ENCODE measurements at regions not wholly inside any gene's neighbourhood (a gene's known extent, or its start where the extent isn't known, plus 50 kb on each side); places are given as distances from the start of the nearest gene placed in this dataset.
"Not testable (repeated sequence)": the region's sequence is repeated elsewhere in the genome, so short reads cannot be mapped to it uniquely, and the experiment has no call there.

DNA sequence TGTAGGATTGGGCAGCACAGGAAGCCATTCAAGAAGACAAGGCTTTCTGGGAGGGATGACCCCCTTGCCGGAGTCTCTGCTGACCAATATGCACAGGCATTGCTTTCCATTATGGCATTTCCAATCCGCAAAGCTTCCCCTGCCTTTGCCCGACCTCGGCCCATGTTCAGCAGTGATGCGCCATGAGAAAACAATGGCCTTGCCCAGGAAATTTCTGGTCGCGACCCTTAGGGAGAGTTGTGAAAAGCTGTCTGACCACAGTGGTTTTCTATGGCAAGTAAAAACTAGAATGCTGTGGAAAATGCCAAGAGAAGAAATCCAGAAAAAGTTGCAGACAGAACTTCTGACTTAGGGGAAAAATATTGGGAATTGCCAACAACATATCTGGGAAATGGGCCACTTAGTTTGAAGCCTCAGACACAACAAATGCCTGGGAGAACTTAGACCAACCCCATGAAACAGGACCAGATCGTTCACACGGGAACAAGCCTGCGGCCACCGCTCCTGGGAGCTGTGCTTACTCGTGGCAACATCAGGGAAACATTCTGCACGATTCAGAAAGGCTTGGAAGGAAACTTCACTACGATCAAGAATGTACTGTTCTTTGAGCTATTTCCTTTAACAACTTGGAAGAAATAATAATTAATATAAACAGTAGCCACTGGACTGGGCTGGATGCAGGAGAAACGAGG is 512.4 kb downstream of the TNS3 start:
- intact Hi-C loops (cut with DNase I): no loop called here
- Histone ChIP-seq H3K9me3 (no peaks in the 10 kb centered on the region), H3K27ac (no peak overlapping the region), H3K27me3 (no peaks in the 10 kb centered on the region), H3K4me3 (replicated peaks in 1 of 3) (no peak overlapping the region), H3K36me3 (no peaks in the 10 kb centered on the region), H3K4me1 (peaks cover 4% of the 10 kb centered on the region in 2 donors)
- no peak for TF ChIP-seq POLR2A (IDR thresholded peaks at IDR 0.05)
- no peak for TF ChIP-seq CTCF (IDR thresholded peaks at IDR 0.05)
- 86 to 91% methylated on average over 15 of the region's 15 CpGs for WGBS, 2 donors
- no peak for DNase-seq

GRCh38 chr7:47066976-47067614 is 514.8 kb downstream of the TNS3 start:
- TF ChIP-seq CTCF (IDR thresholded peaks at IDR 0.05) (no peak), POLR2A (IDR thresholded peaks at IDR 0.05) (no peak)
- no peaks in the 10 kb centered on the region for H3K27me3 ChIP-seq

DNA sequence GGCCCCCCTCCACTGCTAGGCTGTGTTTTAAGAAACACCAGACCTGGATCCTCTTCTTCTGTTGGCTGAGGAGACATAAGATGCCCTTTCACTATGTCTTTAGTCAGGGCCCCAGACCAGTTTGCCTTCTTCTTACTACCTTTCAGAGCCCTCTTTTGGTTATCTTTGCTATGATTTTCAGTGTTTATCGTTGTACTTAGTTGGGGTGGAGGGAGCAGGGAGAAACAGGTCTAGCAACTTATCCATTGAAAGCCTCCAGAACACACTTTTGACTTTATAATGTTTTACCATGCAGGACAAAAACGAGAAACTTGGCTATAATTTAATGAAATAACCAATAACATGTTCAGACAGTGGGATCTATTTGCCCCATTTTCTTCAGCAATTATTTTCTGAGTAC is 525.2 kb downstream of the TNS3 start:
- no peaks in the 10 kb centered on the region for H3K9me3 ChIP-seq
- H3K36me3 ChIP-seq: no peaks in the 10 kb centered on the region
- DNase-seq: no peak
- no peaks in the 10 kb centered on the region for H3K27me3 ChIP-seq
- no peak overlapping the region for H3K4me3 ChIP-seq (replicated peaks in 1 of 3)
- intact Hi-C loops (cut with DNase I): no loop called here
- H3K4me1 ChIP-seq: peaks cover 6 to 9% of the 10 kb centered on the region in 2 donors
- H3K27ac ChIP-seq: no peak overlapping the region
- WGBS, 2 donors: 36 to 41% methylated on average over 2 of the region's 2 CpGs
- TF ChIP-seq CTCF (IDR thresholded peaks at IDR 0.05): no peak
- TF ChIP-seq POLR2A (IDR thresholded peaks at IDR 0.05): no peak

More at GRCh38 chr7:47066976-47067614, 514.8 kb downstream of the TNS3 start:
- DNase-seq: no peak
- intact Hi-C loops (cut with DNase I): no loop called here
- Histone ChIP-seq H3K4me3 (replicated peaks in 1 of 3) (no peak overlapping the region), H3K4me1 (no peaks in the 10 kb centered on the region), H3K9me3 (no peaks in the 10 kb centered on the region), H3K27ac (no peak overlapping the region), H3K36me3 (no peaks in the 10 kb centered on the region)
- WGBS, 2 donors: 78 to 81% methylated on average over 7 to 9 of the region's 9 CpGs

- 46 to 64% methylated on average over 16 to 30 of the region's 70 CpGs for WGBS, 2 donors
- H3K27me3 ChIP-seq; intact Hi-C loops (cut with DNase I); DNase-seq; H3K27ac ChIP-seq; H3K9me3 ChIP-seq; H3K4me3 ChIP-seq (replicated peaks in 1 of 3); H3K36me3 ChIP-seq: not testable (repeated sequence)
- H3K4me1 ChIP-seq: peaks cover 17 to 22% of the 10 kb centered on the region in 2 donors
These were observed 529.2 kb downstream of the TNS3 start for GRCh38 chr7:47052541-47053208.

- no peaks in the 10 kb centered on the region for H3K9me3 ChIP-seq
- DNase-seq: peak; percentile 89 to 94
- intact Hi-C loops (cut with DNase I): no loop called here
- no peak for TF ChIP-seq CTCF (IDR thresholded peaks at IDR 0.05)
- no peak for TF ChIP-seq POLR2A (IDR thresholded peaks at IDR 0.05)
- 44 to 49% methylated on average over 13 of the region's 13 CpGs for WGBS, 2 donors
- H3K36me3 ChIP-seq: no peaks in the 10 kb centered on the region
- no peaks in the 10 kb centered on the region for H3K27me3 ChIP-seq
- no peak overlapping the region for H3K4me3 ChIP-seq (replicated peaks in 1 of 3)
- H3K27ac ChIP-seq: peak overlapping the region in 2 of 3 donors; percentile 31 to 73
- H3K4me1 ChIP-seq: peaks cover 42 to 43% of the 10 kb centered on the region in 2 donors
These were observed 532.6 kb downstream of the TNS3 start for GRCh38 chr7:47049234-47049774.

Data from thyroid gland (tissue), 4 donors.